ENCODE measurements at regions not wholly inside any gene's neighbourhood (a gene's known extent, or its start where the extent isn't known, plus 50 kb on each side); places are given as distances from the start of the nearest gene placed in this dataset.

- no peak for ATAC-seq
Observed at GRCh38 chr14:35944847-35945246, 118.7 kb downstream of the BRMS1L start.

GRCh38 chr14:35940291-35940690 lies 114.2 kb downstream of the BRMS1L start:
- TF ChIP-seq TOX (CRISPR knock-in tag; IDR thresholded peaks at IDR 0.05; ENCODE audit: borderline replicate concordance) (no peak), SNAI2 (CRISPR knock-in tag; IDR thresholded peaks at IDR 0.05) (no peak), ZNF8 (CRISPR knock-in tag; IDR thresholded peaks at IDR 0.05) (no peak), CSRNP3 (CRISPR knock-in tag; IDR thresholded peaks at IDR 0.05) (no peak), OSR1 (CRISPR knock-in tag; IDR thresholded peaks at IDR 0.05) (no peak), ZNF70 (CRISPR knock-in tag; IDR thresholded peaks at IDR 0.05) (no peak), PPARA (CRISPR knock-in tag; IDR thresholded peaks at IDR 0.05; ENCODE audit: borderline replicate concordance) (no peak), BACH2 (CRISPR knock-in tag; IDR thresholded peaks at IDR 0.05; ENCODE audit: borderline replicate concordance) (no peak), ARNTL (CRISPR knock-in tag; IDR thresholded peaks at IDR 0.05; ENCODE audit: borderline replicate concordance, low read depth) (no peak), CREB5 (CRISPR knock-in tag; IDR thresholded peaks at IDR 0.05; ENCODE audit: low read depth) (no peak), TSHZ2 (CRISPR knock-in tag; IDR thresholded peaks at IDR 0.05) (no peak), ZNF565 (CRISPR knock-in tag; conservative IDR thresholded peaks at IDR 0.05; ENCODE audit: low read depth) (no peak), TCF4 (CRISPR knock-in tag; IDR thresholded peaks at IDR 0.05; ENCODE audit: borderline replicate concordance) (no peak), ESRRG (CRISPR knock-in tag; IDR thresholded peaks at IDR 0.05) (no peak), CSDC2 (CRISPR knock-in tag; IDR thresholded peaks at IDR 0.05) (no peak), POU6F1 (CRISPR knock-in tag; IDR thresholded peaks at IDR 0.05; ENCODE audit: borderline replicate concordance, low read depth) (no peak), RARB (CRISPR knock-in tag; IDR thresholded peaks at IDR 0.05) (no peak), ZFP30 (CRISPR knock-in tag; IDR thresholded peaks at IDR 0.05) (no peak)
- no peak for ATAC-seq

More at GRCh38 chr14:35944847-35945246, 118.7 kb downstream of the BRMS1L start:
- no peak for TF ChIP-seq ZFP3 (CRISPR knock-in tag; IDR thresholded peaks at IDR 0.05)
- no peak for TF ChIP-seq ESRRG (CRISPR knock-in tag; IDR thresholded peaks at IDR 0.05)
- TF ChIP-seq CSRNP3 (CRISPR knock-in tag; IDR thresholded peaks at IDR 0.05): no peak
- no peak for TF ChIP-seq CREB5 (CRISPR knock-in tag; IDR thresholded peaks at IDR 0.05; ENCODE audit: low read depth)
- no peak for TF ChIP-seq TCF4 (CRISPR knock-in tag; IDR thresholded peaks at IDR 0.05; ENCODE audit: borderline replicate concordance)
- no peak for TF ChIP-seq BACH2 (CRISPR knock-in tag; IDR thresholded peaks at IDR 0.05; ENCODE audit: borderline replicate concordance)

GRCh38 chr14:35938770-35939169 lies 112.6 kb downstream of the BRMS1L start:
- no peak for TF ChIP-seq POU6F1 (CRISPR knock-in tag; IDR thresholded peaks at IDR 0.05; ENCODE audit: borderline replicate concordance, low read depth)

More at GRCh38 chr14:35938770-35939169, 112.6 kb downstream of the BRMS1L start:
- no peak for ATAC-seq
